ENCODE measurements at regions not wholly inside any gene's neighbourhood (a gene's known extent, or its start where the extent isn't known, plus 50 kb on each side); places are given as distances from the start of the nearest gene placed in this dataset.

- no peak for DNase-seq (ENCODE audit: low read depth)
These were observed 661.7 kb downstream of the TSN start for GRCh38 chr2:122417114-122417513.

- DNase-seq (ENCODE audit: low read depth), result no peak
These were observed 666.3 kb downstream of the TSN start for GRCh38 chr2:122421775-122422174.

GRCh38 chr2:122422384-122422991 lies 667.0 kb downstream of the TSN start:
- DNase-seq (ENCODE audit: low read depth), result no peak

GRCh38 chr2:122423934-122424333 lies 668.5 kb downstream of the TSN start:
- DNase-seq (ENCODE audit: low read depth), result no peak

GRCh38 chr2:122433123-122433754 lies 677.8 kb downstream of the TSN start:
- no peak for DNase-seq (ENCODE audit: low read depth)

GRCh38 chr2:122445003-122445402 lies 689.6 kb downstream of the TSN start:
- no peak for DNase-seq (ENCODE audit: low read depth)

DNA sequence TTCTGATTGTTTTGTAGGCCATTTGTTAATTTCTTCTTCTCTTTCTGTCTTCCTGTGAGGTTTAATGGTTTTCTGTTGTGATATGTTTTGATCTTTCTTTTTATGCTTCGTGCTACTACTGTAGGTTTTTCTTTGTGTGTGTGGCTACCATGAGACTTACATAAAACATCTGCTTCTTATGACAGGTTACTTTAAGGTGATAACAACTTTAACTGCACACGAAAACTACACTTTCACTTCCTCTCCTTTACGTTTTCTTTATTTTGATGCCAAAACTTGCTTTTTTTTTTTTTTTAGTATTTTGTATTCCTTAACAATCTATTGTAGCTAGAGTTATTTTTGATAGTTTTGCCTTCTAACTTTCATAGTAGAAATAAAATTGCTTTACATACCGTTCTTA lies 691.3 kb downstream of the TSN start:
- DNase-seq (ENCODE audit: low read depth), result no peak

DNA sequence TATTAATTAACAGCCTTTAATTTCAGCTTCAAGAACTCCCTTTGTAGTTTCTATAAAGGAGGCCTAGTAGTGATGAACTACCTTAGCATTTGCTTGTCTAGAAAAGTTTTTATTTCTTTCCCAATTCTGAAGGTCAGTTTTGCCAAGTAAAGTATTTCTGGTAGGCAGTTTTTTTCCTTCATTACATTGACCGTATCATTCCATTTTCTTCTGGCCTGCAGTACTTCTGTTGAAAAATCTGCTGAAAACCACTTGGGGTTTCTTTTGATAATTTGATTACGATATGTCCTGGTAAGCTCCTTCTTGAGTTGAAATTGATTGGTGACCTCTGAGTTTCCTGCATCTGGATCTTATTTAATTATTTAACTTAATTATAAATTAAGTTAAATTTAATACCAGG lies 691.8 kb downstream of the TSN start:
- no peak for DNase-seq (ENCODE audit: low read depth)

DNA sequence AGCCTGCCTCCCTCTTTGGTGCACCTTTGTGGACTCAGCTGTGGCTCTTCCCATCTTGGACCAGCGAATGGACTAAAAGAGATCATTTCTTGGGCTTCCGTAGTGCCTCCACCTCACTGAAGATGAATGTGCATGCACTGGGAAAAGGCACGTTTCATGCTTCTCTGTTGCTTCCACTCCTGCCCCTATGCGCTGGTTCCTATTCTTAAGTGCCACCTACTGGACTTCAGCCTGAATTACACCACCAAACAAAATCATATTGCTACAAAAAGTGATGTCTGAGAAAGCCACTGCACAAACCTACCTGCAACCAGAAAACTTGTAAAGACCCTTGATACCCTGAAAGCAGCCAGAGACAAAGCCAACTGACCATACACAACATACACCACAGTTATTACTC lies 695.6 kb downstream of the TSN start:
- peak; percentile 34 for DNase-seq (ENCODE audit: low read depth)

DNA sequence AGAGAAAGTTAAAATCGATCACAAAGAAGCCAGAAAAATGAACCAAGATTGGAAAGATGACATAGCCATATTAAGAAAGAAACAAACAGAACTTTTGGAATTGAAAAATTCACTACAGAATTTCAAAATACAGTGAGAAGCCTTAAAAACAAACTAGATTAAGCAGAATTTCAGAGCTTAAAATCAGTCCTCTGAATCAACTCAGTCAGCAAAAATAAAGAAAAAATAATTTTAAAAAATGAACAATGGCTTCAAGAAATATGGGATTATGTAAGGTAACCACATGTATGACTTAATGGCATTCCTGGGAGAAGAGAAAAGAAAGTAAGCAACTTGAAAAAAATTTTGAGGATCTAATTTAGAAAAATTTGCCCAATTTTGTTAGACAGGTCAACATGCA lies 696.2 kb downstream of the TSN start:
- DNase-seq (ENCODE audit: low read depth), result no peak

DNA sequence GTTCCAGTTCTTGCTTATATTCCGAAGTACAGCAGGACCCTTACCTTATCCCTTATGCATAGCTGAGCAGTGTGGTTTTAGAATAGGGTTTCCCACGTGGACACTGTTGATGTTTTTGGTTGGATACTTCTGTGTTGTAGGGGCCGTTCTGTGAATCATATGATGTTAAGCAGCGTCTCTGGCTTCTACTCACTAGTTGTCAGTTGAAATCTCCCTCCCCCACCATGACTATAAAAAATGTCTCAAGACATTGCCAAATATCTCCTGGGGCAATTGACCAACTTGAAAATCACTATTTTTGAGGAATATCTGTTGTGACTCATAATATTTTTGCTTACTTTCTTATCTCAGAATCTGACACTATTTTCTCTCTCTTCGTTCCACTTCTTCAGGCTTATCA lies 713.7 kb downstream of the TSN start:
- DNase-seq (ENCODE audit: low read depth), result no peak

- DNase-seq (ENCODE audit: low read depth), result no peak
These were observed 716.3 kb downstream of the TSN start for GRCh38 chr2:122471753-122472152.

DNA sequence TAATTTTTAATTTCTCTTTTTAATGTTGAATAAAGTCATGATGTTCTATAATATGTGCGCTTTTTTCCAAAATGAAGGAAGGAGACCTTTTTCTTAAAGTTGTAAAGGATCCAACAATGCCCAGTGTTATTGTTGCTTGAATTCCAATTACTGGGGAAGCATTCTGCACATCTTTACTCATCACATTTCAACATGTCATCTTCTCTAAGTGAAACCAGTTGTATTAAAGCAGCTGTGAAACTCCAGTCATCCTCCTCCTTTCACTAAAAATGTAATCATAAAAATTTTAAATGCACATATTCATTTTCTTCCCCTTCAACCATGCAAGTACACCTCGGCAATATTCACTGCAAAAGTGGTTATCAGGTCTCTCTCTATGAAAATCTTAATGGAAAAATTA lies 722.7 kb downstream of the TSN start:
- DNase-seq (ENCODE audit: low read depth), result no peak

GRCh38 chr2:122478771-122479170 lies 723.3 kb downstream of the TSN start:
- no peak for DNase-seq (ENCODE audit: low read depth)

DNA sequence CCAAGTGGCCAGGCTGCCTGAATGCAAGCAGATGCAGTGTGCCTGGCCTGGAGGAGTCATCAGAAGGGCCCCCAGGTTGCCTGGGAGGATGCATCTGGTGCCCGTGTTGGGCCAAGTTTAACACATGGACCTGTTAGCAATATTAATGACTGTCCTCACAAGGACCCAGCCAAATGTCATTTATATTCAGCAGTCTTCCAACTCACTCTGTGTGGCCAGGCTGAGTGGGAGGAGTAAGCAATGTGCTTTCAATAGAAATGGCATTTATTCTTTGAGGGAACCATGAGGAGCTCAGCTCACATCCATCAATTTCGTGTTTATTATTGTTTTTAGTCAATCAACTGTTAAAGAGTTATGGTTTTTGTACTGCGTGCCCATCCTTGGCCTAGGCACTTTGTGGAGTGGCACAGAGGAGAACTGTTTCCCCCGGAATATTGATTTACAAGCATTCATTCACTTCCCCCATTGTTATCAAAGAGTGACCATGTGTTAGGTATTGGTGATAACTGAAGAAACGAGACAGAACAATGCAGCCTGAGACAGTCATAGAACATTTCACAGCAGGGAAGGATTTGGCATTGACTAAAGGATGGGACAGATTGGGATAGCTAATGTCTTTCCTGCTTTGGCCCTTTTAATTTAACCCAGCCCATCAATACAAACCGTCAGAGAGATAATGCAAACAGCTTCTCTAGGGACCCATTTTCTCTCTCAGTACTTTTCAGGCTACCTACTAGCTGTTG lies 725.2 kb downstream of the TSN start:
- DNase-seq (ENCODE audit: low read depth), result no peak

DNA sequence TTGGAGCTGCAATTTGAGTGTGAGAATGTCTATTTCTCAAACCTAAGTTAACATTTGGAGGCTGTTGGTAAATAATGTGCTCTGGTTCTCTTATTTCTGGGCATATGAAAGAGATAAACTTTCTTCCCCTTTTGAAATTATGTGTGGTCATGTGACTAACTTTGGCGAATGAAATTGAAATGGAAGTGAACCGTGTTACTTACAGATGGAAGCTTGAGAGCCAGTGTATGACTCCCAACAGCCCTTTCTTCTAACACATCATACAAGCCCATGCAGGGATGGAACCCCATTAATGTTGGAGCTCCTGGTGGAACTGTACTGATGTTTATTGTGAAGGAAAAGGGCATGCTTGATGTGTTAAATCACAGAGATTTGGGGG lies 725.8 kb downstream of the TSN start:
- DNase-seq (ENCODE audit: low read depth), result no peak

DNA sequence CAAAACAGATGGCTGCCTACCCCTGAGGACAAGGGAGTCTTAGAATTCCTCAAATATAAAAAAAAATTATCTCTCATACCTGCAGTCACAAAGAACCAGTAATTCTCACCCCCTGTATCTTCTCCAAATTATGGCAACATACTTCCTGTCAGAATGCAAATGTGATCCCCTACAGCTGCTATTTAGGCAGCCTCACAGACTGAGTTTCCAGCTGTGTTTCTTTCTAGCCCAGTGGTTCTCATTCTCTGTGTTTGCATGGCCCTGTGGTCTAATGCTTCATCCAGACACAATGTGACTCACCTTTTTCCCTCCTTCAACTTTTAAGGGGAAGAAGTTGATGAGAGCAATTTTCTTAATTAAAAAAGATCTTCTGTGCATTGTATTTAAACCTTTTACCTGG lies 726.3 kb downstream of the TSN start:
- no peak for DNase-seq (ENCODE audit: low read depth)

- DNase-seq (ENCODE audit: low read depth), result no peak
These were observed 730.6 kb downstream of the TSN start for GRCh38 chr2:122486086-122486485.

- no peak for DNase-seq (ENCODE audit: low read depth)
These were observed 731.4 kb downstream of the TSN start for GRCh38 chr2:122486705-122487415.

GRCh38 chr2:122491011-122491410 lies 735.6 kb downstream of the TSN start:
- DNase-seq (ENCODE audit: low read depth), result no peak

- DNase-seq (ENCODE audit: low read depth), result no peak
These were observed 745.1 kb downstream of the TSN start for GRCh38 chr2:122500316-122501105.

DNA sequence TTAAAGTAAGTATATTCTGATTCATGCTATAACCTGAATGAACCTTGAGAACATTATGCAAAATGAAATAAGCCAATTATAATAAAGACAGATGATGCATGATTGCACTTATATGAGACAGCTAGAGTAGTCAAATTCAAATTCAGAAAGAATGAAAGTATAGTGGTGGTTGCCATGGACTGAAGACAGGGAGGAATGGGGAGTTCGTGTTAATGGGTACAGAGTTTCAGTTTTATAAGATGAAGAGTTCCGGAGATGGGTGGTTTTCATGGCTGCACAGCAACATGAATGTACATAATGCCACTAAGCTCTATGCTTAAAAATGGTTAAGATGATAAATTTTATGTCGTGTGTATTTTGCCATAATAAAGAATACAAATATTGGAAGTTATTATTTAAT lies 751.2 kb downstream of the TSN start:
- DNase-seq (ENCODE audit: low read depth), result no peak

Data from HS-27A (cell line).